ENCODE measurements at regions not wholly inside any gene's neighbourhood (a gene's known extent, or its start where the extent isn't known, plus 50 kb on each side); places are given as distances from the start of the nearest gene placed in this dataset.

DNA sequence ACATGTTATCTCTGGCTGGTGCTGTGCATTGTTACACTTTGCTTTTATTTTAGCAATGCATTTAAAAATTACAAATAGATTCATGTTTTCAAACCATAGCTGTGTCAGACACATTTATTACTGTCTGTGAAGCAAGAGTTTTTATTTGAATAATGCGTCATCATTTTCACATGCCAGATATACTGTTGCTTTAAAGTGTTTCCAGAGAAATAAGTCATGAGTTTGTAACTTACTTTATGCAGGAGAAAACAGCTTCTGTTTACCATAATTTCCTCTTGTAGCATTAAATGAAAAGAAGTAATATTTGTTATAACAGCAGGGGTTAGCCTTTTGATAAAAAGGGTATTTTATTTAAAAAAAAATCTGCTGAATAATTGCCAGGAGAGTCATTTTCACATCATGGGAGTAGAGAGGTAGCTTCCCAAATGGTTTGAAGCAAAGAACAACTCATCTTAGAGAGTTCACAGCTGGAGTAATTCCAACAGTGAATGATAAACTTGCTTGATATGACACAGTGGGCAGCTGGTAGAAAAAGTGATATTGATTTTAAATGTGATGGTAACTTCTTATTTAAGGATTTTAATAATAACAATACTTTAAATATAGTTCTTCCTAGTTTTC lies 1274.5 kb upstream of the CRIM1 start:
- Mint-ChIP-seq H3K36me3 (no peaks in the 10 kb centered on the region), H3K9me3 (no peaks in the 10 kb centered on the region), H3K27ac (no peak overlapping the region), H3K4me1 (peaks cover 9% of the 10 kb centered on the region), H3K27me3 (ENCODE audit: low read depth) (no peaks in the 10 kb centered on the region), H3K4me3 (no peak overlapping the region)
- DNase-seq (ENCODE audit: low spot score): no peak
- ChIA-PET CTCF (no interaction called here), POLR2A (no interaction called here)
- TF ChIP-seq SP1 (CRISPR knock-in tag; conservative IDR thresholded peaks at IDR 0.05): no peak
- TF ChIP-seq, protein P1, sequence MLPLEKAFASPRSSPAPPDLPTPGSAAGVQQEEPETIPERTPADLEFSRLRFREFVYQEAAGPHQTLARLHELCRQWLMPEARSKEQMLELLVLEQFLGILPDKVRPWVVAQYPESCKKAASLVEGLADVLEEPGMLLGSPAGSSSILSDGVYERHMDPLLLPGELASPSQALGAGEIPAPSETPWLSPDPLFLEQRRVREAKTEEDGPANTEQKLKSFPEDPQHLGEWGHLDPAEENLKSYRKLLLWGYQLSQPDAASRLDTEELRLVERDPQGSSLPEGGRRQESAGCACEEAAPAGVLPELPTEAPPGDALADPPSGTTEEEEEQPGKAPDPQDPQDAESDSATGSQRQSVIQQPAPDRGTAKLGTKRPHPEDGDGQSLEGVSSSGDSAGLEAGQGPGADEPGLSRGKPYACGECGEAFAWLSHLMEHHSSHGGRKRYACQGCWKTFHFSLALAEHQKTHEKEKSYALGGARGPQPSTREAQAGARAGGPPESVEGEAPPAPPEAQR (CRISPR knock-in tag; IDR thresholded peaks at IDR 0.05): no peak
- no peak for TF ChIP-seq ZNF138 (CRISPR knock-in tag; conservative IDR thresholded peaks at IDR 0.05)
- TF ChIP-seq CREM (CRISPR knock-in tag; IDR thresholded peaks at IDR 0.05): no peak
- no peak for ATAC-seq

DNA sequence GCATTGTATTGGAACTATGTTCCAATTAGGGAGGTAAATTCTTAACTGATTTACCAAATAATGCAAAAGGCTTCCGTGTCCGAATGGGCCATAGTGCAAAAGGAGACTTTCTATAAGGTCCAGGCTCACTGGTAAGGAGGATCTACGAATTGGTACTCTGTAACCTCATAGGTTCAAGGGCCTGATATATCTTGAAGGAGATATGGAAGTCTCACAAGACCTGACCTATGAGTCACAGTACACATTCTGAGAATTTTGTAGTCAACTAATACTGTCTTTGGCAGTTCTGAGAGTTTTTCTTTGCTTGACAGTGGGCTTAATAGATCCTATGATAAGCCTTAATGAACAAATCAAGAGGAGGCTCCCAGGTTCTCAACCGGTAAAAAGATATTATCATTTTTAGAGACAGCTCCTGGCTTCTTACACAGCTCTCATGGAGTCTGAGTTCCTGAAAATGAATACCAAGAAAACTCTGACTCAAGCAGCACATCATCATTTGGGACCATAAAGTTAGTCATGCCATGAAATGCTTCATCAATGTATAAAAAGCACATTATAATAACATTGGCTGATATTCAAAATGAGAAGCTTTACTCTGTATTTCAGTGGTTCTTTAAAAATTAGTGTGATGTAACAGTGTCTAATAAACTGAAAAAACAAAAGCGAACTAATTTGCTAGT lies 1275.2 kb upstream of the CRIM1 start:
- POLR2A ChIA-PET: no interaction called here
- Mint-ChIP-seq H3K27ac (no peak overlapping the region), H3K27me3 (ENCODE audit: low read depth) (no peaks in the 10 kb centered on the region), H3K4me3 (no peak overlapping the region), H3K4me1 (peaks cover 9% of the 10 kb centered on the region), H3K36me3 (no peaks in the 10 kb centered on the region), H3K9me3 (no peaks in the 10 kb centered on the region)
- TF ChIP-seq, protein P2, sequence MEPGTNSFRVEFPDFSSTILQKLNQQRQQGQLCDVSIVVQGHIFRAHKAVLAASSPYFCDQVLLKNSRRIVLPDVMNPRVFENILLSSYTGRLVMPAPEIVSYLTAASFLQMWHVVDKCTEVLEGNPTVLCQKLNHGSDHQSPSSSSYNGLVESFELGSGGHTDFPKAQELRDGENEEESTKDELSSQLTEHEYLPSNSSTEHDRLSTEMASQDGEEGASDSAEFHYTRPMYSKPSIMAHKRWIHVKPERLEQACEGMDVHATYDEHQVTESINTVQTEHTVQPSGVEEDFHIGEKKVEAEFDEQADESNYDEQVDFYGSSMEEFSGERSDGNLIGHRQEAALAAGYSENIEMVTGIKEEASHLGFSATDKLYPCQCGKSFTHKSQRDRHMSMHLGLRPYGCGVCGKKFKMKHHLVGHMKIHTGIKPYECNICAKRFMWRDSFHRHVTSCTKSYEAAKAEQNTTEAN (CRISPR knock-in tag; IDR thresholded peaks at IDR 0.05): no peak
- TF ChIP-seq TEAD4 (CRISPR knock-in tag; IDR thresholded peaks at IDR 0.05): no peak
- TF ChIP-seq, protein P3, sequence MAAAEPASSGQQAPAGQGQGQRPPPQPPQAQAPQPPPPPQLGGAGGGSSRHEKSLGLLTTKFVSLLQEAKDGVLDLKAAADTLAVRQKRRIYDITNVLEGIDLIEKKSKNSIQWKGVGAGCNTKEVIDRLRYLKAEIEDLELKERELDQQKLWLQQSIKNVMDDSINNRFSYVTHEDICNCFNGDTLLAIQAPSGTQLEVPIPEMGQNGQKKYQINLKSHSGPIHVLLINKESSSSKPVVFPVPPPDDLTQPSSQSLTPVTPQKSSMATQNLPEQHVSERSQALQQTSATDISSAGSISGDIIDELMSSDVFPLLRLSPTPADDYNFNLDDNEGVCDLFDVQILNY (CRISPR knock-in tag; IDR thresholded peaks at IDR 0.05): no peak
- TF ChIP-seq, protein P4, sequence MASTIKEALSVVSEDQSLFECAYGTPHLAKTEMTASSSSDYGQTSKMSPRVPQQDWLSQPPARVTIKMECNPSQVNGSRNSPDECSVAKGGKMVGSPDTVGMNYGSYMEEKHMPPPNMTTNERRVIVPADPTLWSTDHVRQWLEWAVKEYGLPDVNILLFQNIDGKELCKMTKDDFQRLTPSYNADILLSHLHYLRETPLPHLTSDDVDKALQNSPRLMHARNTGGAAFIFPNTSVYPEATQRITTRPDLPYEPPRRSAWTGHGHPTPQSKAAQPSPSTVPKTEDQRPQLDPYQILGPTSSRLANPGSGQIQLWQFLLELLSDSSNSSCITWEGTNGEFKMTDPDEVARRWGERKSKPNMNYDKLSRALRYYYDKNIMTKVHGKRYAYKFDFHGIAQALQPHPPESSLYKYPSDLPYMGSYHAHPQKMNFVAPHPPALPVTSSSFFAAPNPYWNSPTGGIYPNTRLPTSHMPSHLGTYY (CRISPR knock-in tag; IDR thresholded peaks at IDR 0.05): no peak
- no peak for TF ChIP-seq TEAD1 (CRISPR knock-in tag; IDR thresholded peaks at IDR 0.05)
- no peak for TF ChIP-seq FOXJ3 (CRISPR knock-in tag; IDR thresholded peaks at IDR 0.05; ENCODE audit: borderline replicate concordance)
- TF ChIP-seq MYBL2 (CRISPR knock-in tag; IDR thresholded peaks at IDR 0.05): no peak
- TF ChIP-seq SMAD4 (CRISPR knock-in tag; IDR thresholded peaks at IDR 0.05): no peak
- no peak for TF ChIP-seq NR3C1 (CRISPR knock-in tag; conservative IDR thresholded peaks at IDR 0.05; ENCODE audit: low read depth)
- no peak for DNase-seq (ENCODE audit: low spot score)
- CTCF ChIA-PET: no interaction called here
- ATAC-seq: no peak

DNA sequence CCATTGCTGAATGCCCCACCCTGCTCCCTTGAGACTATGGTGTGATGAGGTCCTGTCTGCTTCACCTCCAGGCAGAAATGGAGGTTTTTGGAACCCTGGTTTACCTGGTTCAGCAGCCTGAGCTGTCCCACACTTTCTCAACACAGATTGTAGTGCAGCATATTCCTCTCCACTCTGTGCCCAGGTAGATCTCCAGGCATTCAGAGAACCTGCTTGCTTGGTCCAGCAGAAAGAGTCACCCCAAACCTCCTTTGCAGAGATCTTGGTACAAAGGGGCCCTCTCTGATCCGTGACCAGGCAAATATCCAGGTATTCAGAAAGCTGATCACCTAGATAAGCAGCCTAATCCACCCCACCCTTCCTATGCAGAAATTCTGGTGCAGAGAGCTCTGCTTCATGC lies 1288.2 kb upstream of the CRIM1 start:
- ChIA-PET CTCF (no interaction called here), POLR2A (no interaction called here)
- DNase-seq (ENCODE audit: low spot score): no peak
- H3K27ac Mint-ChIP-seq: no peak overlapping the region
- H3K36me3 Mint-ChIP-seq: no peaks in the 10 kb centered on the region
- ATAC-seq: no peak
- no peaks in the 10 kb centered on the region for H3K27me3 Mint-ChIP-seq (ENCODE audit: low read depth)
- peaks cover 11% of the 10 kb centered on the region for H3K9me3 Mint-ChIP-seq
- H3K4me3 Mint-ChIP-seq: no peak overlapping the region
- no peaks in the 10 kb centered on the region for H3K4me1 Mint-ChIP-seq
- TF ChIP-seq NR3C1 (CRISPR knock-in tag; conservative IDR thresholded peaks at IDR 0.05; ENCODE audit: low read depth): no peak
- TF ChIP-seq, protein P5, sequence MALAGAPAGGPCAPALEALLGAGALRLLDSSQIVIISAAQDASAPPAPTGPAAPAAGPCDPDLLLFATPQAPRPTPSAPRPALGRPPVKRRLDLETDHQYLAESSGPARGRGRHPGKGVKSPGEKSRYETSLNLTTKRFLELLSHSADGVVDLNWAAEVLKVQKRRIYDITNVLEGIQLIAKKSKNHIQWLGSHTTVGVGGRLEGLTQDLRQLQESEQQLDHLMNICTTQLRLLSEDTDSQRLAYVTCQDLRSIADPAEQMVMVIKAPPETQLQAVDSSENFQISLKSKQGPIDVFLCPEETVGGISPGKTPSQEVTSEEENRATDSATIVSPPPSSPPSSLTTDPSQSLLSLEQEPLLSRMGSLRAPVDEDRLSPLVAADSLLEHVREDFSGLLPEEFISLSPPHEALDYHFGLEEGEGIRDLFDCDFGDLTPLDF (CRISPR knock-in tag; IDR thresholded peaks at IDR 0.05): no peak
- no peak for TF ChIP-seq ZNF219 (CRISPR knock-in tag; IDR thresholded peaks at IDR 0.05; ENCODE audit: borderline replicate concordance)
- TF ChIP-seq, protein P6, sequence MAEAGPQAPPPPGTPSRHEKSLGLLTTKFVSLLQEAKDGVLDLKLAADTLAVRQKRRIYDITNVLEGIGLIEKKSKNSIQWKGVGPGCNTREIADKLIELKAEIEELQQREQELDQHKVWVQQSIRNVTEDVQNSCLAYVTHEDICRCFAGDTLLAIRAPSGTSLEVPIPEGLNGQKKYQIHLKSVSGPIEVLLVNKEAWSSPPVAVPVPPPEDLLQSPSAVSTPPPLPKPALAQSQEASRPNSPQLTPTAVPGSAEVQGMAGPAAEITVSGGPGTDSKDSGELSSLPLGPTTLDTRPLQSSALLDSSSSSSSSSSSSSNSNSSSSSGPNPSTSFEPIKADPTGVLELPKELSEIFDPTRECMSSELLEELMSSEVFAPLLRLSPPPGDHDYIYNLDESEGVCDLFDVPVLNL (CRISPR knock-in tag; IDR thresholded peaks at IDR 0.05; ENCODE audit: borderline replicate concordance, low read depth): no peak
- TF ChIP-seq, protein P7, sequence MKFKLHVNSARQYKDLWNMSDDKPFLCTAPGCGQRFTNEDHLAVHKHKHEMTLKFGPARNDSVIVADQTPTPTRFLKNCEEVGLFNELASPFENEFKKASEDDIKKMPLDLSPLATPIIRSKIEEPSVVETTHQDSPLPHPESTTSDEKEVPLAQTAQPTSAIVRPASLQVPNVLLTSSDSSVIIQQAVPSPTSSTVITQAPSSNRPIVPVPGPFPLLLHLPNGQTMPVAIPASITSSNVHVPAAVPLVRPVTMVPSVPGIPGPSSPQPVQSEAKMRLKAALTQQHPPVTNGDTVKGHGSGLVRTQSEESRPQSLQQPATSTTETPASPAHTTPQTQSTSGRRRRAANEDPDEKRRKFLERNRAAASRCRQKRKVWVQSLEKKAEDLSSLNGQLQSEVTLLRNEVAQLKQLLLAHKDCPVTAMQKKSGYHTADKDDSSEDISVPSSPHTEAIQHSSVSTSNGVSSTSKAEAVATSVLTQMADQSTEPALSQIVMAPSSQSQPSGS (CRISPR knock-in tag; IDR thresholded peaks at IDR 0.05; ENCODE audit: borderline replicate concordance, low read depth): no peak
- TF ChIP-seq MYBL2 (CRISPR knock-in tag; IDR thresholded peaks at IDR 0.05): no peak
- TF ChIP-seq, protein P8, sequence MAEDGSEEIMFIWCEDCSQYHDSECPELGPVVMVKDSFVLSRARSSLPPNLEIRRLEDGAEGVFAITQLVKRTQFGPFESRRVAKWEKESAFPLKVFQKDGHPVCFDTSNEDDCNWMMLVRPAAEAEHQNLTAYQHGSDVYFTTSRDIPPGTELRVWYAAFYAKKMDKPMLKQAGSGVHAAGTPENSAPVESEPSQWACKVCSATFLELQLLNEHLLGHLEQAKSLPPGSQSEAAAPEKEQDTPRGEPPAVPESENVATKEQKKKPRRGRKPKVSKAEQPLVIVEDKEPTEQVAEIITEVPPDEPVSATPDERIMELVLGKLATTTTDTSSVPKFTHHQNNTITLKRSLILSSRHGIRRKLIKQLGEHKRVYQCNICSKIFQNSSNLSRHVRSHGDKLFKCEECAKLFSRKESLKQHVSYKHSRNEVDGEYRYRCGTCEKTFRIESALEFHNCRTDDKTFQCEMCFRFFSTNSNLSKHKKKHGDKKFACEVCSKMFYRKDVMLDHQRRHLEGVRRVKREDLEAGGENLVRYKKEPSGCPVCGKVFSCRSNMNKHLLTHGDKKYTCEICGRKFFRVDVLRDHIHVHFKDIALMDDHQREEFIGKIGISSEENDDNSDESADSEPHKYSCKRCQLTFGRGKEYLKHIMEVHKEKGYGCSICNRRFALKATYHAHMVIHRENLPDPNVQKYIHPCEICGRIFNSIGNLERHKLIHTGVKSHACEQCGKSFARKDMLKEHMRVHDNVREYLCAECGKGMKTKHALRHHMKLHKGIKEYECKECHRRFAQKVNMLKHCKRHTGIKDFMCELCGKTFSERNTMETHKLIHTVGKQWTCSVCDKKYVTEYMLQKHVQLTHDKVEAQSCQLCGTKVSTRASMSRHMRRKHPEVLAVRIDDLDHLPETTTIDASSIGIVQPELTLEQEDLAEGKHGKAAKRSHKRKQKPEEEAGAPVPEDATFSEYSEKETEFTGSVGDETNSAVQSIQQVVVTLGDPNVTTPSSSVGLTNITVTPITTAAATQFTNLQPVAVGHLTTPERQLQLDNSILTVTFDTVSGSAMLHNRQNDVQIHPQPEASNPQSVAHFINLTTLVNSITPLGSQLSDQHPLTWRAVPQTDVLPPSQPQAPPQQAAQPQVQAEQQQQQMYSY (CRISPR knock-in tag; IDR thresholded peaks at IDR 0.05): no peak
- no peak for TF ChIP-seq SP1 (CRISPR knock-in tag; conservative IDR thresholded peaks at IDR 0.05)

Measured in WTC11 (cell line).